Ascending aorta (tissue), 2 donors: ENCODE measurements at regions not wholly inside any gene's neighbourhood (a gene's known extent, or its start where the extent isn't known, plus 50 kb on each side); places are given as distances from the start of the nearest gene placed in this dataset.
A peak's percentile ranks its signal among the peaks of the same experiment; 100 is the strongest.

ENCODE experiments used
- DNase-seq, 2 donors: peaks; one replicate each; pipeline ENCODE4 v3.0.0-alpha.2; 2019; ENCODE audit warnings: low spot score in 2 of 2
- H3K27ac ChIP-seq, 2 donors: fragments of 200-600 bp; sonication (generic); one replicate each; pipeline ENCODE4 v1.5.1; 2016 to 2017; ENCODE audit warnings: mild to moderate bottlenecking in 1 of 2
- H3K27me3 ChIP-seq: fragments of 200-600 bp; sonication (generic); one replicate; pipeline ENCODE4 v1.5.1; 2017
- H3K36me3 ChIP-seq, 2 donors: fragments of 200-600 bp; sonication (generic); one replicate each; pipeline ENCODE4 v1.5.1; 2016
- H3K4me1 ChIP-seq, 2 donors: fragments of 200-600 bp; sonication (generic); one replicate each; pipeline ENCODE4 v1.5.1; 2016 to 2017; ENCODE audit warnings: mild to moderate bottlenecking in 1 of 2
- H3K4me3 ChIP-seq, 2 donors: fragments of 200-600 bp; sonication (generic); one replicate each; pipeline ENCODE4 v1.5.1; 2016 to 2017; ENCODE audit warnings: mild to moderate bottlenecking in 1 of 2
- H3K9me3 ChIP-seq, 2 donors: fragments of 200-600 bp; sonication (generic); one replicate each; pipeline ENCODE4 v1.5.1; 2016
- CTCF ChIP-seq, 3 experiments: fragments of 200-600 bp in 2 of 3; fragments of 450-650 bp in 1 of 3; sonication (generic) in 2 of 3; IDR thresholded peaks; one replicate each; pipeline ENCODE4 v1.5.1; 2016 to 2019; ENCODE audit warnings: antibody characterized with exemption in 3 of 3, mild to moderate bottlenecking in 1 of 3, moderate library complexity in 1 of 3
- intact Hi-C: fragments of 100-400 bp; cut with DNase I; formaldehyde crosslinking; loops from one replicate; pipeline ENCODE4 v1.15.1; 2023

DNA sequence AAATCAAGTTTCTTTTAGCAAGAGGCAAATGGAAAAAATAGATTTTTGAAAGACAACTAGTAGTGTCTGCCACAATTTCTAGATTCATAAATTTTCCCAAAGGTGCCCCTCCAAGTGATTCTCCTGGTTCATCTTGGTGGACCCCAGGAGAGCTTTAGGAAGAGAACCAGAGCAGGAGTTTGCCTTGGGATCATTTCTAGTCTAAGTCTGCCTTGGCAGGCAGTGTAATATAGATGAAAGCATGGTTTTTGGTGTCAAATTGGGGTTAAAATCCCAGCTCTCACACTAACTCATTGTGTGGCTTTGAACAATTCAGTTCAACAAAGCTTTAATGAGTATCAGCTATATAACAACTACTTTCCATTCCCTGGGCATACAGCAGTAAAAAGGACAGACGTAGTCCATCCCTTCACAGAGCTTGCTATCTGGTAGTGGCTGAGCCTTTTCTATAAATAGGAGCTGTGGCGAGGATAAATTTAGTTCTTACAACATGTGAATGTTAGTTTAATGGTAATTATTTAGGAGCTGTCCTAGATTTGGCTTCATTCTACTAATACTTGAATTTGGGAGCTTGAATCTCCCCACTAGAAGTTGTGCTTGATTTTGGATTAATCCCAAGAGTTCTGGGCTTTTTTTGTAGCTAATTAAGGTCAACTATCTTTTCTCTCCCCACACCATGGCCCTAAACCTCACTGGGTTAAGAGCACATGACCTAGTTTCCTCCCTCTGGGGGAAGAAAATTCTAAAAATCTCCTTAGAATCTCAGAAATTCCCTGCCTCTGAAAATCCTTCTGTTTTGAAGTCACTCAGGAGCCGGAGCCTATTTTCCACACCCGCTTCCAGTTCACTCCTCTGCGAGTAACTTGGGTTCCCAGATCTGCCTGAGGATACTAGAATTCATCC is 197.8 kb downstream of the PCSK1 start:
- no peak for TF ChIP-seq CTCF (IDR thresholded peaks at IDR 0.05)
- peak overlapping the region; percentile 89 to 92 for H3K27ac ChIP-seq
- peaks cover 0 to 6% of the 10 kb centered on the region in 2 donors for H3K9me3 ChIP-seq
- no peaks in the 10 kb centered on the region for H3K36me3 ChIP-seq
- no peaks in the 10 kb centered on the region for H3K27me3 ChIP-seq
- DNase-seq: peak in 1 of 2 donors; percentile 62
- peak overlapping the region; percentile 7 to 37 for H3K4me3 ChIP-seq
- intact Hi-C loops: no loop called here
- peaks cover 2 to 20% of the 10 kb centered on the region in 2 donors for H3K4me1 ChIP-seq

- TF ChIP-seq CTCF (IDR thresholded peaks at IDR 0.05): no peak
- Histone ChIP-seq H3K27ac (no peak overlapping the region), H3K27me3 (no peaks in the 10 kb centered on the region), H3K36me3 (no peaks in the 10 kb centered on the region), H3K4me1 (peaks cover 2 to 23% of the 10 kb centered on the region in 2 donors), H3K4me3 (no peak overlapping the region), H3K9me3 (peaks cover 0 to 6% of the 10 kb centered on the region in 2 donors)
- intact Hi-C loops: no loop called here
- DNase-seq: no peak
These were observed 200.4 kb downstream of the PCSK1 start for GRCh38 chr5:96232602-96233001.

- Histone ChIP-seq H3K4me1 (peaks cover 0 to 11% of the 10 kb centered on the region in 2 donors), H3K27ac (no peak overlapping the region), H3K27me3 (no peaks in the 10 kb centered on the region), H3K9me3 (peaks cover 0 to 6% of the 10 kb centered on the region in 2 donors), H3K36me3 (no peaks in the 10 kb centered on the region), H3K4me3 (no peak overlapping the region)
- intact Hi-C loops: loop anchor here (10.0 kb wide), 1 partner anchor 106 kb away; no protein-coding TSS in a partner anchor
- DNase-seq: no peak
- TF ChIP-seq CTCF (IDR thresholded peaks at IDR 0.05): no peak
These were observed 203.9 kb downstream of the PCSK1 start for GRCh38 chr5:96229188-96229587.

GRCh38 chr5:96228408-96228807 is 204.6 kb downstream of the PCSK1 start:
- Histone ChIP-seq H3K4me3 (no peak overlapping the region), H3K27ac (peak overlapping the region in 1 of 2 donors; percentile 79), H3K36me3 (no peaks in the 10 kb centered on the region), H3K27me3 (no peaks in the 10 kb centered on the region), H3K4me1 (peaks cover 0 to 11% of the 10 kb centered on the region in 2 donors), H3K9me3 (peaks cover 0 to 6% of the 10 kb centered on the region in 2 donors)
- no peak for TF ChIP-seq CTCF (IDR thresholded peaks at IDR 0.05)
- no peak for DNase-seq
- intact Hi-C loops: loop anchor here (10.0 kb wide), 1 partner anchor 106 kb away; no protein-coding TSS in a partner anchor

GRCh38 chr5:96227957-96228356 is 205.1 kb downstream of the PCSK1 start:
- H3K4me1 ChIP-seq: peaks cover 0 to 11% of the 10 kb centered on the region in 2 donors
- no peaks in the 10 kb centered on the region for H3K36me3 ChIP-seq
- peaks cover 0 to 5% of the 10 kb centered on the region in 2 donors for H3K9me3 ChIP-seq
- H3K4me3 ChIP-seq: no peak overlapping the region
- peak overlapping the region; percentile 67 to 79 for H3K27ac ChIP-seq
- no peak for DNase-seq
- no peak for TF ChIP-seq CTCF (IDR thresholded peaks at IDR 0.05)
- no peaks in the 10 kb centered on the region for H3K27me3 ChIP-seq
- intact Hi-C loops: loop anchor here (10.0 kb wide), 1 partner anchor 107 kb away; no protein-coding TSS in a partner anchor
